Transverse colon (tissue), 3 donors: ENCODE measurements at regions not wholly inside any gene's neighbourhood (a gene's known extent, or its start where the extent isn't known, plus 50 kb on each side); places are given as distances from the start of the nearest gene placed in this dataset.

Source experiments
- CTCF ChIP-seq, 5 experiments: fragments of 200-600 bp in 3 of 5; fragments of 450-650 bp in 2 of 5; sonication (generic) in 3 of 5; IDR thresholded peaks; 1 replicate in 2 of 5; 2 replicates in 3 of 5; pipeline ENCODE4 v1.5.1; 2016 to 2017; ENCODE audit warnings: antibody characterized with exemption in 5 of 5, inconsistent platforms in 3 of 5, mild to moderate bottlenecking in 2 of 5, moderate library complexity in 1 of 5
- EP300 ChIP-seq: sonication (generic); formaldehyde crosslinking; IDR thresholded peaks from one replicate; pipeline ENCODE4 v1.6.1; 2017; ENCODE audit warnings: antibody characterized with exemption, low read depth
- POLR2A ChIP-seq: fragments of 450-650 bp; IDR thresholded peaks from one replicate; pipeline ENCODE4 v1.6.1; 2016; ENCODE audit warnings: antibody characterized with exemption, mild to moderate bottlenecking, moderate library complexity

GRCh38 chr14:34122650-34123049 lies 171.8 kb upstream of the EGLN3 start:
- TF ChIP-seq CTCF (IDR thresholded peaks at IDR 0.05) (no peak), POLR2A (no peak), EP300 (no peak)
